DMS153 treated with DMSO at 0.1 percent for 48 hours (cell line): ENCODE measurements at regions not wholly inside any gene's neighbourhood (a gene's known extent, or its start where the extent isn't known, plus 50 kb on each side); places are given as distances from the start of the nearest gene placed in this dataset.

Experiments used
- DNase-seq: peaks from one replicate; lab custom pipeline; 2025; ENCODE audit not compliant: unreplicated experiment; lab: John Stamatoyannopoulos, UW

DNA sequence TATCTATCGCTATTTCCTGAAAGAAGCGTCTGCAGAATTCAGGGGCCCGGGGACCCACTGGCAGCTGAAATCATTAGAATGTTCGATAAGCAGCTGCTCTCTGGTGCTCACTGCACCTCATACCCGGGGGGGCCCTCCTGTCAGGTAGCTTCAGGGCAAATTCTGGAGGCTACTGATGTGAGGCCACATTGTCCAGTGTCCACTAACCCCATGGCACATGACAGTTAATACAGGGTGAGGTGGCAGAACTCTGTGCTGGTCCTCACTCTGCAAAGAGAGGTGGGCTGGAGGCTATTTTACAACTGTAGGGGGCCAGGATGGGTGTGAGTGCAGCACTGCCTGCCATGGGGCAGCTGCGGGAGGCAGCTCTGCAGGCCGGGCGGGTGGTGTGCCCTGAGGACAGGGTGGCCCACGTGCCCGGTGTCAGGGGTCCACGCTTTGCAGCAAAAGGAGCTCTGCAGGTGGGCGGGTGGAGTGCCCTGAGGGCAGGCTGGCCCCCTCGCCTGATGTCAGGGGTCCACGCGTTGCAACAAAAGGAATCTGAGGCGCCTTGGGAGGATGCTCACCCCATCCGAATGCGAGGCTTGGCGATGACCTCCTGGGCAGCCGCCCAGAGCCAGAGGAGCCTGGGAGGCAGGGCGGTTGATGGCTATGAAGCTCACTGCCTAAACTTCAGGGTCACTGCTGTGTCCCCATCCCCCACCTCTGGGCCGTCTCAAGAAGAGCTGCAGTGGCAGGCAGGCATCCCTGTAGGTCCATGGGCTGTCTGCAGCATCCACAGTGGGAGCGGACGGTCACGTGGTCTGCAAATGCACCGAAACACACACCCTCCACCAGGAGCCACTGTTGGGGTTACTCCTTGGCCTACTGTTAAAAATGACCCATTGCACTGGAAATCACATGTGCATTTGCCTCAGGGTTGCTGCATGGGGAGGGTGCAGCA lies 207.0 kb upstream of the SALL3 start:
- no peak for DNase-seq

DNA sequence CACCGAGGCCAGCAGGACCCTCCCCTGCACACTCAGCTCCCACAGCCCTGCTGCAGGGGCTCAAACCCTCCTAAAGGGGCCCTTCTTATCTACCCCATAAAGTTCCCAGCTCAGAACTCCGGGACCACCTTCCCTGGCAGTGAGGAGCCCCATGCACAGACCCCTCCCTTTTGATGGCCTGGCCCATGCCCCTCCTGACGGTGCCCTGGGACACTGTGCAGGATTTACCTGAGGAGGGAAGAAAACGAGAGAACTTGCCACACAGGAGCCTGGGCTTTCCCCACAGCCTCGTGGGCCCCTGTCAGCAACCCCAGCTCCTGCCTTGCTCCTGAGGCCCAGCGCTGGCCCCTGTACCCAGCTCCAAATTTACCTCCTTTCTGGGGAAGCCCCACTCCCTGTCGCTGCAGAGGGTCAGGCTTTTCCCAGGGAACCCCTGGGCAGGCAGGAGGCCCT lies 206.3 kb upstream of the SALL3 start:
- DNase-seq, result no peak

DNA sequence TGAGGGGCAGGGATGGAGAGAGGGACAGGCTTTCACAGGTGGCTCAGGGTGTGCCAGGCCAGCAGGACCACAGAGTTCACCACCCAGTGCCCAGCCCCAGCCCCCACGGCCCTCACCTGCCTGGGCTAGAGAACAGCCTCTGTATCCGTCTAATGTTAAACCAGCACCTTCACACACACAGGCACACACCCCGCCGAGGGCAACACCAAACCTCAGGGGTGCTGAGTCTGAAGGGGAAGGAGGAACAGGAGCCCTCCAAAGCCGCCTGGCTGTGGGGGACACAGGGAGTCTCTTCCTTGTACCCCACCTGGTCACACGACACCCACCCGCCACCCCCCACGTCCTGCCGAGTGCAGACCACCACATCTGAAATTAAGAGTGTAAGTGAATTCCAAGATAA lies 205.8 kb upstream of the SALL3 start:
- DNase-seq, result no peak

DNA sequence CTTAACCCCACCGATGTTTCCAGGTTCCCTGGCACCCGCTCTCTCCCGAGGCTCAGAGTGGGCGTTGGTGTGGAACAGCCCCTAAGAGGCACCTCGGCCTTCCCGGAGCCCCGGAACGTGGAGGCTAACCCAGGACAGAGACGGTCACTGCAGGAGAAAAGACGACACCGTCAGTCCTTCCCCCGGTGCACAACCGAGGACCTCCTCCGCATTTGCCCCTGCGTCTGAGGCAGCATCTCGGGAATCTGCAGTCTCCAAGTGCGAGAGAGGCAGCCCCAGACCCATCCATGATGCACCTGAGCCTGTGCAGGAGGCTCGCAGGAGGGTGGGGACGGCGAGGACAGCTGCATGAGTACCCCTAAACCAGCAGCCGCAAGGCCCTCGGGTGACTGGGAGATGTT lies 204.9 kb upstream of the SALL3 start:
- DNase-seq, result no peak

DNA sequence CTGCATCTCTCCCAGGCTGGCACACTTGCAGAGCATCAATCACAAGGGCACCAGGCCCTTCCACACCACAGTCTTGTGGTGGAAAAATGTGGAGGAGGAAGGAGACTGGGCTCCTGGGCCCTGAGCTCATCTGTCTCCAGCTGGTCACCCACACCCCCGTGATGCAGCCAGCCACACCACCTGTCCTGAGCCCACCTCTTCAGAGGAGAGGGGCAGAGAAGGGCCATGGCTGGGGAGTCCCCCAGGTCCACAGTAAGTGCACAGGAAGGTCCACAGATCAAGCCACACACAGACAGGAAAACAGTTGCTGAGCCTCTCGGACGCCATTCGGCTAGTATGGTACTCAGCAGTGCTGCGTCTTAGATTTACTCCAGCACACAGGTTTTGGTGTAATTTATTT lies 203.5 kb upstream of the SALL3 start:
- DNase-seq, result no peak

DNA sequence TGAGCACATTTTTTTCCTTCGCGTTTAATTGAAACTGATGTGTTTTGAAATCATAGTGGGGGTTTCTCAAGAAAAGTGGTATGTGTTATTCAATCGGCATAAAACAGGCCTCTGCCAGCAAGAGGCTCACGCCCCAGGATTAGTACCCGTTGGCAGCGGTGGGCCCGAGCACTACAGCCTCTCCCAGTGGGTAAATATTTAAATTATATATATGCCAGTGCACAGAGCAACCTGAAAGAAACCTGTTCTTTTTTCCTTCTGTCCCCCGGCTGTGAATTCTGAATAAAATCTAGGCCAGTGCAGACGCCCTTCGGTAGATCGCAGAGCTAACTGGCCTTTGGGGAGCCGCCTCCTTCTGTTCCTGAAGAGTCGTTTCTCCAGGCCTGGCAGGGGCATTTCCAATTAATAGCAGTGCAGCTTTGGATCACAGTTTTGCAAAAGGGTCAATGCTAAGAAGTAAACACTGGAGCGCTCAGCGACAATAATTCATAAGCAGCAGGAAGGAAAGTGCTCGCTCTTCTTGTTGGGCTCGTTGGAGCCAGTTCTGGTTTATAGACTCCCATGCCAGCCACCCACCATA lies 202.8 kb upstream of the SALL3 start:
- DNase-seq, result no peak

DNA sequence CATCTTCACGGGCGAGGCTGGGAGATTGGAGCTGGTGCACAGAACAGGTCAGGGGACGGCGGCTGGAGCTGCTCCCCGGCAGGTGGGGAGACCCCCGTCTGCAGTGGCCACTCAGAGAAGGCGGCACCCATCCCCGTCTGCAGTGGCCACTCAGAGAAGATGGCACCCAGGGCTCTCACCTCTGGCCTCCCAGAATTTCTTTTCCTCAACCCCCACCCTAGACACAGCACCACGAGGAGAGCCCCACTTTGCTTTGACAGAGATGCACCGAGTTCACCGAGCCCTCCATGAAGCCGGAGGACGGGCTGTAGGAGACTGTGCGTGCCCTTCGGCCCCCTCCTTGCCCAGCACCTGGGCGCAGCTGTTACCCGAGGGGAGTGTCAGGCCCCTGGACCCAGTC lies 201.6 kb upstream of the SALL3 start:
- DNase-seq, result no peak

DNA sequence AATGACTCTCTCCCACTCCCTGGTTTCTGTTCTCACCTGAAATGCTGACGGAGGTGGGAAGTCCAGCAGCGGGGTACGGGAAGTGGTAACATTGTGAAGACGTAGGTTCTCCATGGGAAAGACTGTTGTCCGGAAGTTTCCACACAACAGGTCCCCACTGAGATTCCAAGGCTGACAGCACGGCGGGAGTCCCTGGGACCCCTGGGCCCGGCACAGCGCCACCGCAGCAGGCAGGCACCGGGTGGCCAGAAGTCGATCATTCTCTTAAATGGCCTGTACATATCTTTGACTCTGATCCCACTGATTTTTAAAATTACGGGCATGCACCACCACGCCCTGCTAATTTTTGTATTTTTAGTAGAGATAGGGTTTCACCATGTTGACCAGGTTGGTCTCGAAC lies 201.0 kb upstream of the SALL3 start:
- no peak for DNase-seq

DNA sequence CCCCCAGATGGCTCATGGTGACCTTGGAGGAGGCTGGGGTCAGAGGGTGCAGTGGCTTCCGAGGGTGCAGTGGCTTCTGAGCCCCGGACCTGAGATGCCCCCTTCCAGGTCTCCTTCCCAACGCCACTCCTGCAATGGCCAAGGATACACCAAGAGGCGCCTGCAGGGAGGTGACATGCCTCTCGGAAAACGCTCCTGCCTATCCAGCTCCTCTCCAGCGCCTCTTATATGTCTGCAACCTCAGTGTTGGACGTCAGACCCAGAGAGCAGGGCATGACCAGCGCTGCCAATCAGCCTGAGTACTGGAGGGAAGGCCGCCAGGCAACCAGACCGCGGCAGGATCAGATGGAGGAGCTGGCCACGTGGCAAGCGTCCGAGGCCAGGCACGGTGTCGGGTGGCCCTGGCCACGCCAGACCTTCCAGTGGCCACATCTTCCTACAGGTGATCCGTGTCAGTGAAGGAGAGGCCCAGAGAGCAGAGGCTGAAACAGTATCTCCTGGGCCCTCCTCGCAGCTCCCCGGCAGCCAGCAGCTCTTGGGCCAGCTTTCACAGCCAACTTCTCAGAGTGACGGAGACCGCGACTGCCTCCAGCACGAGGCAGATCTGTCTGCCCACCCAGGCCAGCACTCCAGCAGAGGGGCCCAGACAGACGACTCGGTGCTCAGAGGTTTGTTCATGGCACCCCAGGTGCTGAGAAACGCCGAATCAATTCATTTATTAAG lies 199.5 kb upstream of the SALL3 start:
- no peak for DNase-seq

DNA sequence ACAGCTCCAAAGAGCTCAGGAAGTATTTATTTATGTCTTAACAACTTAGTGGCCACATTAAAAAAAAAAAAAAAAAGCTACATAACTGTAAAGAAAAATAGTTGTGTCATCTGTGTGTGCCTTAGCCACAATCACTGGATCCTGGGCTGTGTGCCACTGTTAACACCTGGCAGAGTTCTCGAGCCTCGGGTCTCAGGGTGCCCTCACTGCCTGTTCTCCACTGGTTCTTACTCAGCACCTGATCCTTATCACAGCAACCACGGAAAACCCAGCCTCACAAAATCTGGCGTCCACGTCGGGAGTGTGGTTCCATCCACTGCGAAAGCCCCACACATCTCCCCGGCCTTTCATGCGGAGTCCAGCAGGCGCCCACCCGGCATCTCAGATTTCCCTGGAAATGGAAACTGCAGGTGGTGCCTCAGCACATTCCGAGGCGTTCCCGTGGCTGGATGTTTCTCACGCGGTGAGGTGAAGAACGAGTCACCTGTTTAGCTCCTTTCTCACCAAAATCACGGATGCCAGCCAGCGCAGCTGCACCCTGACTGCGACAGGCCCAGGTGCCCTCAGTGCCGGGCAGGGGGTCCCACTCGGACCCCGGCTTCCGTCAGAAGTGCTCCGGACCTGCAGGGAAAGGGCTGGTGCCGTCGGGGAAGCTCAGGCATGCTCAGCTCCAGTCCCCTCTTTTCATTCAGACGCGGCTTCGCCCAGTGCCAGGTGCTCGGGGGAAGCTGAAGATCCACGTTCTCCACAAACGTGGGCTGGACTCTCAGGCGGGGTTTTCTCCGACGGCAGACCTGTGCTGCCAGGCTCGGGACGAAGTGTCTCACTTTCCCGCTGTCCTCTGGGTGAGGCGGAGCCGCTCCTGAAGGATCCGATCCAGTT lies 198.7 kb upstream of the SALL3 start:
- no peak for DNase-seq

DNA sequence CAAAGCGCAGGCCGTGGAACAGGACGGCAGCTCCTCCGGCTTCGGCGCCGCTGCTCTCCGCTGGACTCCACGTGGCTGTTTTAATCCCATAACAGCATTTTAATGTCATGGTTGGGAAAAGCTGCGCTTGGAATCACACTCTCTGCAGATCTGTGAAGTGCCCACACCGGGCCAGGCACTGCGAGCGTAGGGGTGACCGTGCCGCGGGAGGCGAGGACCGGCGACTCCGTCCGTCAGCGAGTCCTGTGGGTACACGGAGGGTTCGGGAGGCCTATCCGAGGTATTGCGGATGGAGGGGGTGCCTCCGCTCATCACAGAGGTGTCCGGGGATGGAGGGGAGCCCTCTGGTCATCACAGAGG lies 198.0 kb upstream of the SALL3 start:
- no peak for DNase-seq

DNA sequence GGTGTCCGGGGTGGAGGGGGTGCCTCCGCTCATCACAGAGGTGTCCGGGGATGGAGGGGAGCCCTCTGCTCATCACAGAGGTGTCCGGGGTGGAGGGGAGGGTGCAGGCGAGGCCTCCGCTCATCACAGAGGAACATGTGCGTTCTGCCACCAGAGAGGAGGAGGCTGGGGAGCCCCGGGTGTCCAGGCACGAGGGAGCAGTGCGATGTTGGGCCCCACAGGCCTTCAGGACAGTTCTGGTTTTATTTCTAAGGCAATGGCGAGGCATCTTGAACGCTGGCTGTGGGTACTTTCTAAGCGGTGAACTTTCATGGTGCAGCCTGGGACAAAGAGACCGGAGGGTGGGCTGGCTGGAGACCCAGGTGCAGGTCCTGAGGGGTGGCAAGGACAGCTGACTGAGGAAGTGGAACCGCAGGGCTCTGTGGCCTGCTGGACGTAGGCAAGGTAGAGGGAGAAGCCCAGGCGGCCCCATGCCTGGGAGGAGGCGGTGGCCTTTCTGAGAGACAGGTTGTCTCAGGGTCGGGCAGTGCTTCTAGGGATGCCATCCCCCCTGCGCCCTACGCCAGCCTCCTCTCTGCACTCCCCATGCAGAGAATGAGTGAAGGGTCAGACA lies 196.6 kb upstream of the SALL3 start:
- DNase-seq, result no peak

DNA sequence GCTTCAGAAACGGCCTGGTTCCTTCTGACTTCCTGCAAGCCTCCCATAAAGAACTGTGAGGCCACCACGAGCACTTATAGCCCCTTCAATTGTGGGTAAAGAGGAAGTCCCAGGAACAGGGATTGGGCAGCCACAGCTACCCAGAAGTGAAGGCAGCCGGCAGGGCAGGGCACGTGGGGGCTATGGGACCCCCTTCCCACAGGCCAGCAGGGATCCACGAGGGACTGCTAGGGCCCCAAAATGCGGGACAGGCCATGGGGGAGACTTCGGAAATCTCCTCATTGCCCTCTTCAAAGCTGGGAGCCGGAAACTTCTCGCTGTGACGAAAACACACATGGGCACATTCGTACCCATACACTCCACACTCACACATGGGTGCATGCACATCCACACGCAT lies 196.1 kb upstream of the SALL3 start:
- DNase-seq, result no peak

DNA sequence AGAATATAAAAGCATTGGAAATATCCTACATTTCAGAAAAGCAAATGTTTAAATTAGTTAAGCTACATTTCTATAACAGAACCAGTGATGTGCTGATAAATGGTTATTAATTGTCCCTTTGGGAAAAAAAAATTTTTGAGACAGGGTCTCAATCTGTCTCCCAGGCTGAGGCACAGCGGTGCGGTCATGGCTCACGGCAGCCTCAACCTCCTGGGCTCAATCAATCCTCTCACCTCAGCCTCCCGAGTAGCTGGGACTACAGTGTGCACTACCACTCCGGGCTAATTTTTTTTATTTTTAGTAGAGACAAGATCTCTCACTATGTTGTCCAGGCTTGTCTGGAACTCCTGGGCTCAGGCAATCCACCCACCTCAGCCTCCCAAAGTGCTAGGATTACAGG lies 194.8 kb upstream of the SALL3 start:
- no peak for DNase-seq

DNA sequence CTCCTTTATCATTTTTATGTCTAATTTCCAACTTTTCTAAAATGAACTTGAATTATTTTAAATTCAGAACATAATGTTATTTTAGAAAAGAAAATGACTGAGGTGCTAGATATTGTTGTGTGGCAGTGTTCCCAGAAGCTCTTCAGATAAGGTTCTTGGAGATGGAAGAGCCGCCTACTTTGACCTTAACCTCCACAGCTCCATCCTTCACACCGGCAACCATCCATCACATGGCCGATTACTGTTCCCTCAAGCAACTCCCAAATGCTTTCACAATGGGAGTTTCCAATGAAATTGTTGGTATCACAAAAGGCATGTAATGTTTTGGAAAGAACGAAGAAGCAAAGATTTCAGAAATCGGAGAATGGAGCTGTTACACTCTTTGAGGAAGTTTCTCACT lies 193.9 kb upstream of the SALL3 start:
- DNase-seq, result no peak

DNA sequence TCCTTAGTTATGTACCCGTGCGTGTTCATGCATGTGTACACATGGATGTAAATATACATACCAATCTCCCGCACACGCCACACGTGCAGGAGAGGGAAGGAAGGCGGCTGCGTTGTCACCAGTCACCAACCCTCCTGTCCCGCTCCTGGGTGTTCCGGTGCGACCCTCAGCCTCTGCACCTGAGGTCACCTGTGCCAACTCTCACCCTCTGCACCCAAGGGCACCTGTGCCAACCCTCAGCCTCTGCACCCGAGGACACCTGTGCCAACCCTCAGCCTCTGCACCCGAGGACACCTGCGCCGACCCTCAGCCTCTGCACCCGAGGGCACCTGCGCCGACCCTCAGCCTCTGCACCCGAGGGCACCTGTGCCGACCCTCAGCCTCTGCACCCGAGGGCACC lies 192.8 kb upstream of the SALL3 start:
- DNase-seq, result no peak

DNA sequence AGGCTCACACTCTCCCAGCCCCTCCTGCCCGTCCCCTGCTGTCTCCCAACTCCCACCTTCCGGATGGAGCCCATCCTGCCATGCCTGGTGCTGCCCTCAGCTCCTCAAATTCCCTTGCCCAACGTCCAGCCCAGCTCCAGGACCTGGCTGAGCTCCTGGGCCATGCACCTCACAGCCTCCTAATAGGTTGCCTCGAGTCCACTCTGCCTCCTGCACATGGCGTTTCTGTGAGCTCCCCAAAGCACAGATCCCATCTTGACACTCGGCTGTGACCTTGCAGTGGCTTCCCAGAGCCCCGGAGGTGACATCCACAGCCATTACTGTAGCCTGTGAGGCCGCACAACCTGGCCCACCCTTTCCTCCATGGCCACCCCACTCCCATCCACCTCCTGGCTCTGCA lies 191.9 kb upstream of the SALL3 start:
- no peak for DNase-seq

DNA sequence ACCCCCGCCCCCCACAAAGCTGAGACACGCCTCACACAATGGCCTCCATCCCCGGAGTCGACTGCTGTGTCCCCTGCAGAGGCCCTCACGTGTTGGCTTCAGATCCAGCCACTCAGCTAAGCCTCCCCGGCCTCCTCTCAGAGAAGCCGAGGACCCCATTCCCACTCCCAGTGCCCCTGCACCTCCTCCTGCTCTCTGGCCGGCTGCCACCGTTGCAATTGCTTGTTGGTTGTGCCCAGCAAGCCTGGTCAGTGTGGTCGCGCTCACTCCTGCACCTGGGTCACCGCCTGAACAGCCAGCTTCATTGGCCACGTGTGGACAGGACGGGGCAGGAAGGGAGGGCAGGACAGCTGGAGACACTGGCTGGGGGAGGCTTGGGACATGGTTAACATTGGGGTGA lies 191.5 kb upstream of the SALL3 start:
- no peak for DNase-seq

DNA sequence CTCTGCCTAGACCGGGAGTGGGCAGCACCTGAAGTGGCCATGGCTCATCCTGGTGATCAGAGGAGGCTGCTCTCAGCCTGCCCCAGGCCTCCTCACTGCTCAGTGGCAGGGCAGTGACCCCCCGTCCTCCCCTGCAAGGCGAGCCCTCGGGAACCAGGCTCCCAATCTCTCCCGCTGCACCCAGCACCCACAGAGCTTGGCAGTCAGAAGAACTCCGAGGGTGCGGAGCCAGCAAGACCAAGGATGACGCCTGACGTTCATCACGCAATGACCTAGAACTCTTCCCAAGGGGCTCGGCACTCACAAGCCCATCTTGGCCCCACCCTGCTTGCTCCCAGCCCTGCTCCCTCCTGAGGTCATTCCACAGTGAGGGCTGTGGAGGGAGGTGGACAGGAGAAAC lies 189.8 kb upstream of the SALL3 start:
- DNase-seq, result no peak

DNA sequence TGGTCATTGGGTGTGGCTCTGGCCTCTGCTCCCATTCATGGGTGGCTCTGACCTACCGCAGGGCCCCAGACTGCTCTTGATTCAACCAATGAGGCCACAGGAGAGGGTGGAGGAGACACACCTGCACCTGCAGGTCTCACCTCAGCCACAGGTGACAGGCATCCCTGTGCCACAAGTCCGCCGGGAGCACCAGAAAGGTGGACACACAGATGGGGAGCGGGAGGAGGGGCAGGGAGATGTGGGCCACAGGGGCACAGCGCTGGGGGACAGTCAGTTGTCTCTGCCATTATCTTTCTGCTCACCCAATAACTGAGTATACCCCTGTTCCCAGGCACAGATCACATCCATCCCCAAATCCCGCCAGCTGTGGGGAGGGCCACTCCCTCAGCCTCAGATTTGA lies 189.1 kb upstream of the SALL3 start:
- DNase-seq, result no peak

DNA sequence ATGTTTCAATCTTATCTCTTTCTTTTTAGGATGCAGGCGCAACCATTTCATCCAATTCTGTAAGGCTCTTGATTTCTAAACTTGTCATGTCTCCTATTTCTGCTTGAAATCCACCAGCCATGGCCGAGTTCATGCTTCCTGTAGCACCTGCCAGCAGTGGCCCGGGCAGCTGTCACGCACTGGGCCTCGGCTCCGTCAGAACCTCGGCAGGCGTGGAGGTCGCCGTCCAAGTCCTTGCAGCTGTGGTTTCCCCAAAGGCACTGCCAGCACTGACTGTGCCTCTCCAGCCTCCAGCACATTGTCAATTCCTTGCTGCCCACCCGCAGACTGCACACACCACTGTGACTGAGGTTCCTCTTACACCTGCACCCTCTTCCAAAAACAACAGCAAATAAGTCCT lies 188.7 kb upstream of the SALL3 start:
- no peak for DNase-seq
